ENCODE measurements at regions not wholly inside any gene's neighbourhood (a gene's known extent, or its start where the extent isn't known, plus 50 kb on each side); places are given as distances from the start of the nearest gene placed in this dataset.

GRCh38 chr13:44739120-44739519, 163.0 kb upstream of the TSC22D1 start:
- 63% methylated on average over 4 of the region's 4 CpGs for WGBS (ENCODE audit: missing lambda C conversion rate)
- ChIA-PET CTCF (interaction anchor here (1.2 kb wide), 1 partner anchor 15 kb away, joined by 3 read pairs; no protein-coding TSS in a partner anchor), POLR2A (no interaction called here)
- Histone ChIP-seq H3K4me3 (no peak overlapping the region), H3K4me2 (no peak overlapping the region), H3K4me1 (no peaks in the 10 kb centered on the region), H3K9me3 (no peaks in the 10 kb centered on the region), H3K27ac (no peak overlapping the region)
- 0 out of 6 replicates have a peak, but pooled peaks of 1 of the 2 experiments have one; percentile 41 for ATAC-seq
- TF ChIP-seq POLR2AphosphoS2 (conservative IDR thresholded peaks at IDR 0.05; ENCODE audit: low read length) (no peak), HOXB13 (CRISPR knock-in tag; IDR thresholded peaks at IDR 0.05; ENCODE audit: low read depth) (no peak), USF2 (IDR thresholded peaks at IDR 0.05) (no peak), JUNB (IDR thresholded peaks at IDR 0.05) (no peak), MAFK (IDR thresholded peaks at IDR 0.05; ENCODE audit: partially characterized antibody) (no peak), HDAC2 (IDR thresholded peaks at IDR 0.05) (no peak), RCOR1 (IDR thresholded peaks at IDR 0.05; ENCODE audit: low read depth, low read length) (no peak)
- no peak for DNase-seq (ENCODE audit: low read depth in 1 of 2, low spot score in 1 of 2)
- no peak for FAIRE-seq

GRCh38 chr13:44738463-44738862, 162.3 kb upstream of the TSC22D1 start:
- CTCF ChIA-PET, result interaction anchor here (1.2 kb wide), 1 partner anchor 15 kb away, joined by 3 read pairs; no protein-coding TSS in a partner anchor
- H3K4me2 ChIP-seq, result no peak overlapping the region
- no peaks in the 10 kb centered on the region for H3K9me3 ChIP-seq
- H3K27ac ChIP-seq, result no peak overlapping the region
- TF ChIP-seq CHD2 (IDR thresholded peaks at IDR 0.05; ENCODE audit: low read length, partially characterized antibody) (no peak), MAFK (IDR thresholded peaks at IDR 0.05; ENCODE audit: partially characterized antibody) (peak; percentile 69)
- no peak for FAIRE-seq
- POLR2A ChIA-PET, result no interaction called here
- DNase-seq (ENCODE audit: low read depth in 1 of 2, low spot score in 1 of 2), result no peak
- H3K4me3 ChIP-seq, result no peak overlapping the region
- ATAC-seq, result no peak
- H3K4me1 ChIP-seq, result no peaks in the 10 kb centered on the region
- WGBS (ENCODE audit: missing lambda C conversion rate), result 84% methylated on average over 2 of the region's 2 CpGs

- CTCF ChIA-PET, result no interaction called here
- FAIRE-seq (no peak), DNase-seq (ENCODE audit: low read depth in 1 of 2, low spot score in 1 of 2) (no peak), ATAC-seq (no peak)
- Histone ChIP-seq H3K4me2 (no peak overlapping the region), H3K9me3 (no peaks in the 10 kb centered on the region), H3K27ac (no peak overlapping the region), H3K4me1 (no peaks in the 10 kb centered on the region), H3K4me3 (no peak overlapping the region)
- POLR2A ChIA-PET, result no interaction called here
- no peak for TF ChIP-seq ZC3H11A (IDR thresholded peaks at IDR 0.05)
- no peak for TF ChIP-seq HEYL (CRISPR knock-in tag; IDR thresholded peaks at IDR 0.05)
- TF ChIP-seq SREBF2 (IDR thresholded peaks at IDR 0.05), result no peak
- TF ChIP-seq NFE2L2 (conservative IDR thresholded peaks at IDR 0.05; ENCODE audit: low read length), result no peak
- TF ChIP-seq GATA3 (IDR thresholded peaks at IDR 0.05; ENCODE audit: borderline replicate concordance), result no peak
- TF ChIP-seq ELK1 (IDR thresholded peaks at IDR 0.05; ENCODE audit: low read depth, low read length), result no peak
- TF ChIP-seq CBX8 (IDR thresholded peaks at IDR 0.05), result no peak
- no peak for TF ChIP-seq RFX5 (IDR thresholded peaks at IDR 0.05)
- no peak for TF ChIP-seq PBX3 (IDR thresholded peaks at IDR 0.05)
- no peak for TF ChIP-seq CBX2 (IDR thresholded peaks at IDR 0.05; ENCODE audit: borderline replicate concordance, low read depth)
- TF ChIP-seq POLR2AphosphoS2 (conservative IDR thresholded peaks at IDR 0.05; ENCODE audit: low read length), result no peak
- TF ChIP-seq POLR2A (IDR thresholded peaks at IDR 0.05; ENCODE audit: low read length), result no peak
- TF ChIP-seq ATOH8 (CRISPR knock-in tag; IDR thresholded peaks at IDR 0.05; ENCODE audit: low read depth), result no peak
- no peak for TF ChIP-seq MAZ (IDR thresholded peaks at IDR 0.05; ENCODE audit: borderline replicate concordance, low read depth, low read length)
- no peak for TF ChIP-seq HOXA7 (CRISPR knock-in tag; IDR thresholded peaks at IDR 0.05)
- TF ChIP-seq E2F6 (IDR thresholded peaks at IDR 0.05; ENCODE audit: borderline replicate concordance, low read depth), result no peak
- TF ChIP-seq FOSL2 (IDR thresholded peaks at IDR 0.05), result no peak
- no peak for TF ChIP-seq FOSL2 (CRISPR knock-in tag; IDR thresholded peaks at IDR 0.05)
- WGBS (ENCODE audit: missing lambda C conversion rate), result 82% methylated on average over 4 of the region's 4 CpGs
Measured at GRCh38 chr13:44735806-44736205, 159.7 kb upstream of the TSC22D1 start.
